Natural killer cell (primary cell): ENCODE measurements at regions not wholly inside any gene's neighbourhood (a gene's known extent, or its start where the extent isn't known, plus 50 kb on each side); places are given as distances from the start of the nearest gene placed in this dataset.
"Not testable (repeated sequence)": the region's sequence is repeated elsewhere in the genome, so short reads cannot be mapped to it uniquely, and the experiment has no call there.

Source experiments
- ATAC-seq, 3 donors: fragments of 150-1000 bp in 2 of 3; fragments of 200-7000 bp in 1 of 3; cut with Tn5 transposase; 1 replicate in 1 of 3; 2 replicates in 2 of 3; pipeline ENCODE4 v1.10.0; 2021; ENCODE audit warnings: mild to moderate bottlenecking in 2 of 3, moderate library complexity in 2 of 3
- DNase-seq, 2 donors: peaks; one replicate each; pipeline versions ENCODE4 v3.0.0 to v3.0.0-alpha.2; 2013 to 2021; ENCODE audit warnings: mixed read lengths in 1 of 2
- H3K27ac ChIP-seq: one replicate; pipeline ENCODE4 v1.5.1; 2013; ENCODE audit warnings: mild to moderate bottlenecking, low read length
- H3K27me3 ChIP-seq: one replicate; pipeline ENCODE4 v1.6.1; 2013; ENCODE audit warnings: low read length; ENCODE audit not compliant: control insufficient read depth, insufficient read depth
- H3K36me3 ChIP-seq: one replicate; pipeline ENCODE4 v1.6.1; 2013; ENCODE audit warnings: low read length; ENCODE audit not compliant: control insufficient read depth, insufficient read depth
- H3K4me1 ChIP-seq: one replicate; pipeline ENCODE4 v1.6.1; 2013; ENCODE audit warnings: low read length; ENCODE audit not compliant: control insufficient read depth, insufficient read depth
- H3K4me3 ChIP-seq: one replicate; pipeline ENCODE4 v1.5.1; 2013; ENCODE audit warnings: low read length
- H3K9me3 ChIP-seq: one replicate; pipeline ENCODE4 v1.6.1; 2013; ENCODE audit warnings: low read length; ENCODE audit not compliant: control insufficient read depth, insufficient read depth
- H3K27ac Mint-ChIP-seq, 2 donors: one replicate each; pipeline ENCODE4 v1.8.0; 2022; ENCODE audit warnings: mild to moderate bottlenecking in 2 of 2, mixed read lengths in 2 of 2, moderate library complexity in 1 of 2
- H3K27me3 Mint-ChIP-seq, 2 donors: one replicate each; pipeline ENCODE4 v1.8.0; 2022; ENCODE audit warnings: low read depth in 2 of 2, mixed read lengths in 2 of 2
- H3K36me3 Mint-ChIP-seq: one replicate; pipeline ENCODE4 v1.8.0; 2022; ENCODE audit warnings: mixed read lengths
- H3K4me1 Mint-ChIP-seq, 2 donors: one replicate each; pipeline ENCODE4 v1.8.0; 2022; ENCODE audit warnings: mixed read lengths in 2 of 2
- H3K4me3 Mint-ChIP-seq: one replicate; pipeline ENCODE4 v1.8.0; 2022; ENCODE audit warnings: mild to moderate bottlenecking, moderate library complexity, mixed read lengths
- H3K9me3 Mint-ChIP-seq, 2 donors: one replicate each; pipeline ENCODE4 v1.8.0; 2022; ENCODE audit warnings: mixed read lengths in 2 of 2
- WGBS: methylation state at CpG from one replicate; pipeline ENCODE4 v1.1.7; 2013; ENCODE audit warnings: missing lambda C conversion rate; ENCODE audit not compliant: insufficient coverage; 5-methylcytosine and 5-hydroxymethylcytosine counted together
- intact Hi-C: fragments of 100-400 bp; cut with micrococcal nuclease; formaldehyde crosslinking; loops from one replicate; pipeline ENCODE4 v1.14.2; 2022
- TF ChIP-seq, protein P1 (sequence below): fragments of 200-600 bp; IDR thresholded peaks from one replicate; pipeline ENCODE4 v1.8.0; 2022; ENCODE audit warnings: antibody characterized with exemption

GRCh38 chr7:16091701-16092310 is 329.5 kb downstream of the CRPPA start:
- Mint-ChIP-seq H3K9me3 (no peaks in the 10 kb centered on the region), H3K36me3 (no peaks in the 10 kb centered on the region), H3K4me1 (no peaks in the 10 kb centered on the region), H3K4me3 (no peak overlapping the region), H3K27ac (no peak overlapping the region), H3K27me3 (no peaks in the 10 kb centered on the region)
- DNase-seq (no peak), ATAC-seq (no peak)
- H3K4me3 ChIP-seq = no peak overlapping the region
- H3K27me3 ChIP-seq = no peaks in the 10 kb centered on the region
- no peaks in the 10 kb centered on the region for H3K4me1 ChIP-seq
- intact Hi-C loops = no loop called here
- H3K9me3 ChIP-seq = no peaks in the 10 kb centered on the region
- WGBS = 59% methylated on average over 4 of the region's 5 CpGs
- TF ChIP-seq, protein P1, sequence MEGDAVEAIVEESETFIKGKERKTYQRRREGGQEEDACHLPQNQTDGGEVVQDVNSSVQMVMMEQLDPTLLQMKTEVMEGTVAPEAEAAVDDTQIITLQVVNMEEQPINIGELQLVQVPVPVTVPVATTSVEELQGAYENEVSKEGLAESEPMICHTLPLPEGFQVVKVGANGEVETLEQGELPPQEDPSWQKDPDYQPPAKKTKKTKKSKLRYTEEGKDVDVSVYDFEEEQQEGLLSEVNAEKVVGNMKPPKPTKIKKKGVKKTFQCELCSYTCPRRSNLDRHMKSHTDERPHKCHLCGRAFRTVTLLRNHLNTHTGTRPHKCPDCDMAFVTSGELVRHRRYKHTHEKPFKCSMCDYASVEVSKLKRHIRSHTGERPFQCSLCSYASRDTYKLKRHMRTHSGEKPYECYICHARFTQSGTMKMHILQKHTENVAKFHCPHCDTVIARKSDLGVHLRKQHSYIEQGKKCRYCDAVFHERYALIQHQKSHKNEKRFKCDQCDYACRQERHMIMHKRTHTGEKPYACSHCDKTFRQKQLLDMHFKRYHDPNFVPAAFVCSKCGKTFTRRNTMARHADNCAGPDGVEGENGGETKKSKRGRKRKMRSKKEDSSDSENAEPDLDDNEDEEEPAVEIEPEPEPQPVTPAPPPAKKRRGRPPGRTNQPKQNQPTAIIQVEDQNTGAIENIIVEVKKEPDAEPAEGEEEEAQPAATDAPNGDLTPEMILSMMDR = no peak
- no peaks in the 10 kb centered on the region for H3K36me3 ChIP-seq
- H3K27ac ChIP-seq = no peak overlapping the region

DNA sequence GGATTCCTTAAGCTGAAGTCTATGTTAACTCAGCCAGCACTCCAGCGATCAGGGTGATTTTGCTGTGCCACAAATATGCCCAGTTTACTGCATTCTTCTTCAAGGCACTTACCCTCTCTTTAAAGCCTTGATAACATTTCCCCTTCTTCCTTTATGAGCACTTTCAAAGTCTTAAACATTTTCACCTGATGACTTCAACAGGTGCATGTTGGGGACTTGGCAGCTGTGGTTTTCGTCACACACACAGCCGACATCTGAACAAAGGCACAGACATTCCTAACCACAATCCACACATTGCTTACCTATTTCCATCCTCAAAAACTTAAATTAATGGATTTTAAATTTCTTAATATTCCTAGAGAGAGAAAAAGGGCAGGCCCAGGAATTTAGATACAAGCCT is 331.5 kb downstream of the CRPPA start:
- Histone ChIP-seq H3K36me3 (no peaks in the 10 kb centered on the region), H3K27me3 (no peaks in the 10 kb centered on the region), H3K27ac (no peak overlapping the region), H3K4me1 (no peaks in the 10 kb centered on the region), H3K4me3 (no peak overlapping the region), H3K9me3 (no peaks in the 10 kb centered on the region)
- no peaks in the 10 kb centered on the region for H3K36me3 Mint-ChIP-seq
- no peaks in the 10 kb centered on the region for H3K27me3 Mint-ChIP-seq
- no peaks in the 10 kb centered on the region for H3K4me1 Mint-ChIP-seq
- ATAC-seq (no peak), DNase-seq (no peak)
- H3K4me3 Mint-ChIP-seq = no peak overlapping the region
- H3K9me3 Mint-ChIP-seq = no peaks in the 10 kb centered on the region
- intact Hi-C loops = no loop called here
- WGBS = 91% methylated on average over 3 of the region's 3 CpGs
- TF ChIP-seq, protein P1 = no peak
- no peak overlapping the region for H3K27ac Mint-ChIP-seq

- ATAC-seq (no peak), DNase-seq (no peak)
- no peaks in the 10 kb centered on the region for H3K9me3 Mint-ChIP-seq
- H3K27ac Mint-ChIP-seq = no peak overlapping the region
- TF ChIP-seq, protein P1 = no peak
- H3K9me3 ChIP-seq = no peaks in the 10 kb centered on the region
- WGBS = 100% methylated on average over 3 of the region's 19 CpGs
- H3K27ac ChIP-seq = no peak overlapping the region
- no peaks in the 10 kb centered on the region for H3K36me3 ChIP-seq
- H3K4me1 Mint-ChIP-seq = no peaks in the 10 kb centered on the region
- H3K4me3 ChIP-seq = no peak overlapping the region
- no peaks in the 10 kb centered on the region for H3K27me3 ChIP-seq
- intact Hi-C loops = no loop called here
- H3K27me3 Mint-ChIP-seq = no peaks in the 10 kb centered on the region
- H3K36me3 Mint-ChIP-seq = no peaks in the 10 kb centered on the region
- H3K4me1 ChIP-seq = no peaks in the 10 kb centered on the region
- H3K4me3 Mint-ChIP-seq = no peak overlapping the region
Measured at GRCh38 chr7:16089191-16089590, 332.1 kb downstream of the CRPPA start.

DNA sequence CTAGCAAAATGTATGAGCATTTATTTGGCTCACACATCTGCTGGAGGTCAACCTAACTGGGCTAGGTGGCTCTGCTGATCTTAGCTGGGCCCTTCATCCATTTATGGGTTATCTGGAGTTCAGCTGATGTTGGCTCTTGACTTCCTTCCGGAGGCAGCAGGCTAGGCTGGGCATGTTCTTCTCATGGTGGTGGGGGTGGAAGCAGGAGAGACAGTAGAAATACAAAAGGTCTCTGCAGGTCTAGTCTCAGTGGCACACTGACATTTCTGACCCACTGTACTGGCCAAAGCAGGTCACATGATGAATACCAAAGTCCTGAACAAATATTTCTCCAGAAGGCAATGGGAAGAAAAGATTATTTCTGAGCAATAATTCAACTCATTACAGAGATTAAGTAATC is 334.6 kb downstream of the CRPPA start:
- DNase-seq (no peak), ATAC-seq (no peak)
- Histone ChIP-seq H3K36me3 (no peaks in the 10 kb centered on the region), H3K4me3 (no peak overlapping the region), H3K27ac (no peak overlapping the region), H3K27me3 (no peaks in the 10 kb centered on the region), H3K4me1 (no peaks in the 10 kb centered on the region), H3K9me3 (no peaks in the 10 kb centered on the region)
- no peak overlapping the region for H3K27ac Mint-ChIP-seq
- H3K27me3 Mint-ChIP-seq = no peaks in the 10 kb centered on the region
- TF ChIP-seq, protein P1 = no peak
- 67% methylated on average over 1 of the region's 1 CpG for whole genome bisulfite sequencing
- H3K9me3 Mint-ChIP-seq = no peaks in the 10 kb centered on the region
- no peak overlapping the region for H3K4me3 Mint-ChIP-seq
- H3K4me1 Mint-ChIP-seq = no peaks in the 10 kb centered on the region
- no peaks in the 10 kb centered on the region for H3K36me3 Mint-ChIP-seq
- intact Hi-C loops = no loop called here

DNA sequence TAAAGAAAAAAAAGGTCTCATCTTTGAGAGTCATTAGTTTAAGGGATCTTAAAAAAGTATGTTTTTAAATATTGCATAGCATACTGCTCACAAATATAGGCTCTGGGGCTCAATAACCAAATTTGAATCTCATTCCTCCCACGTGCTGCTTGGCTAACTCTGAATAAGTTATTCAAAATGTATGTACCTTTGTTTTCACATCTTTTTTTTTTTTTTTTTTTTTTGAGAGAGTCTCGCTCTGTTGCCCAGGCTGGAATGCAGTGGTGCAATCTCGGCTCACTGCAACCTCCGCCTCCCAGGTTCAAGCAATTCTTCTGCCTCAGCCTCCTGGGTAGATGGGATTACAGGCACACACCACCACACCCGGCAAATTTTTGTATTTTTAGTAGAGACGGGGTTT is 335.6 kb downstream of the CRPPA start:
- H3K27me3 ChIP-seq, H3K36me3 Mint-ChIP-seq, DNase-seq, H3K36me3 ChIP-seq, ATAC-seq, H3K4me1 ChIP-seq, intact Hi-C loops, H3K4me3 ChIP-seq, H3K4me1 Mint-ChIP-seq, H3K27ac Mint-ChIP-seq, H3K4me3 Mint-ChIP-seq, H3K27ac ChIP-seq, H3K27me3 Mint-ChIP-seq, H3K9me3 Mint-ChIP-seq, H3K9me3 ChIP-seq: not testable (repeated sequence)
- 92% methylated on average over 6 of the region's 6 CpGs for WGBS
